ENCODE measurements at regions not wholly inside any gene's neighbourhood (a gene's known extent, or its start where the extent isn't known, plus 50 kb on each side); places are given as distances from the start of the nearest gene placed in this dataset.

- Histone ChIP-seq H3K27ac (ENCODE audit: poor library complexity, severe bottlenecking) (no peak overlapping the region), H3K4me1 (ENCODE audit: insufficient read depth, poor library complexity, severe bottlenecking) (no peaks in the 10 kb centered on the region), H3K9me3 (ENCODE audit: severe bottlenecking) (no peaks in the 10 kb centered on the region), H3K27me3 (ENCODE audit: insufficient read depth, poor library complexity, severe bottlenecking) (peaks cover 16% of the 10 kb centered on the region), H3K4me3 (ENCODE audit: severe bottlenecking) (no peak overlapping the region), H3K36me3 (ENCODE audit: low read depth) (no peaks in the 10 kb centered on the region)
- TF ChIP-seq CTCF (IDR thresholded peaks at IDR 0.05; ENCODE audit: poor library complexity, severe bottlenecking): no peak
- no peak for DNase-seq (ENCODE audit: low spot score)
- ATAC-seq (ENCODE audit: low read depth): no peak
Measured at GRCh38 chr1:38524025-38524641, 335.4 kb downstream of the RRAGC start.

- TF ChIP-seq CTCF (IDR thresholded peaks at IDR 0.05; ENCODE audit: poor library complexity, severe bottlenecking): no peak
- ATAC-seq (ENCODE audit: low read depth): no peak
- H3K27ac ChIP-seq (ENCODE audit: poor library complexity, severe bottlenecking): no peak overlapping the region
Measured at GRCh38 chr1:38523568-38523939, 336.0 kb downstream of the RRAGC start.

GRCh38 chr1:38522915-38523567 is 336.5 kb downstream of the RRAGC start:
- no peak overlapping the region for H3K27ac ChIP-seq (ENCODE audit: poor library complexity, severe bottlenecking)
- ATAC-seq (ENCODE audit: low read depth) (no peak), DNase-seq (ENCODE audit: low spot score) (no peak)
- H3K36me3 ChIP-seq (ENCODE audit: low read depth): no peaks in the 10 kb centered on the region
- no peaks in the 10 kb centered on the region for H3K4me1 ChIP-seq (ENCODE audit: insufficient read depth, poor library complexity, severe bottlenecking)
- no peak for TF ChIP-seq CTCF (IDR thresholded peaks at IDR 0.05; ENCODE audit: poor library complexity, severe bottlenecking)
- peaks cover 16% of the 10 kb centered on the region for H3K27me3 ChIP-seq (ENCODE audit: insufficient read depth, poor library complexity, severe bottlenecking)
- H3K9me3 ChIP-seq (ENCODE audit: severe bottlenecking): no peaks in the 10 kb centered on the region
- no peak overlapping the region for H3K4me3 ChIP-seq (ENCODE audit: severe bottlenecking)

More at GRCh38 chr1:38523568-38523939, 336.0 kb downstream of the RRAGC start:
- Histone ChIP-seq H3K36me3 (ENCODE audit: low read depth) (no peaks in the 10 kb centered on the region), H3K9me3 (ENCODE audit: severe bottlenecking) (no peaks in the 10 kb centered on the region), H3K4me1 (ENCODE audit: insufficient read depth, poor library complexity, severe bottlenecking) (no peaks in the 10 kb centered on the region), H3K4me3 (ENCODE audit: severe bottlenecking) (no peak overlapping the region), H3K27me3 (ENCODE audit: insufficient read depth, poor library complexity, severe bottlenecking) (peaks cover 16% of the 10 kb centered on the region)
- DNase-seq (ENCODE audit: low spot score): no peak

GRCh38 chr1:38516560-38516959 is 343.0 kb downstream of the RRAGC start:
- ATAC-seq (ENCODE audit: low read depth): no peak
- Histone ChIP-seq H3K27me3 (ENCODE audit: insufficient read depth, poor library complexity, severe bottlenecking) (peaks cover 6% of the 10 kb centered on the region), H3K9me3 (ENCODE audit: severe bottlenecking) (no peaks in the 10 kb centered on the region), H3K36me3 (ENCODE audit: low read depth) (no peaks in the 10 kb centered on the region), H3K27ac (ENCODE audit: poor library complexity, severe bottlenecking) (no peak overlapping the region), H3K4me1 (ENCODE audit: insufficient read depth, poor library complexity, severe bottlenecking) (no peaks in the 10 kb centered on the region), H3K4me3 (ENCODE audit: severe bottlenecking) (no peak overlapping the region)
- TF ChIP-seq CTCF (IDR thresholded peaks at IDR 0.05; ENCODE audit: poor library complexity, severe bottlenecking): no peak
- DNase-seq (ENCODE audit: low spot score): no peak

- no peaks in the 10 kb centered on the region for H3K4me1 ChIP-seq (ENCODE audit: insufficient read depth, poor library complexity, severe bottlenecking)
- no peak for TF ChIP-seq CTCF (IDR thresholded peaks at IDR 0.05; ENCODE audit: poor library complexity, severe bottlenecking)
- no peaks in the 10 kb centered on the region for H3K36me3 ChIP-seq (ENCODE audit: low read depth)
- no peak for ATAC-seq (ENCODE audit: low read depth)
- H3K27me3 ChIP-seq (ENCODE audit: insufficient read depth, poor library complexity, severe bottlenecking): peaks cover 26% of the 10 kb centered on the region
- no peak overlapping the region for H3K27ac ChIP-seq (ENCODE audit: poor library complexity, severe bottlenecking)
- H3K9me3 ChIP-seq (ENCODE audit: severe bottlenecking): no peaks in the 10 kb centered on the region
- no peak overlapping the region for H3K4me3 ChIP-seq (ENCODE audit: severe bottlenecking)
- DNase-seq (ENCODE audit: low spot score): no peak
Measured at GRCh38 chr1:38512789-38513188, 346.8 kb downstream of the RRAGC start.

Data from RWPE2 (cell line).